Pons (tissue), 1 donor: ENCODE measurements at regions not wholly inside any gene's neighbourhood (a gene's known extent, or its start where the extent isn't known, plus 50 kb on each side); places are given as distances from the start of the nearest gene placed in this dataset.
"Not testable (repeated sequence)": the region's sequence is repeated elsewhere in the genome, so short reads cannot be mapped to it uniquely, and the experiment has no call there.

Source experiments
- DNase-seq: peaks from one replicate; pipeline ENCODE4 v3.0.0-alpha.2; 2016; ENCODE audit warnings: low spot score

DNA sequence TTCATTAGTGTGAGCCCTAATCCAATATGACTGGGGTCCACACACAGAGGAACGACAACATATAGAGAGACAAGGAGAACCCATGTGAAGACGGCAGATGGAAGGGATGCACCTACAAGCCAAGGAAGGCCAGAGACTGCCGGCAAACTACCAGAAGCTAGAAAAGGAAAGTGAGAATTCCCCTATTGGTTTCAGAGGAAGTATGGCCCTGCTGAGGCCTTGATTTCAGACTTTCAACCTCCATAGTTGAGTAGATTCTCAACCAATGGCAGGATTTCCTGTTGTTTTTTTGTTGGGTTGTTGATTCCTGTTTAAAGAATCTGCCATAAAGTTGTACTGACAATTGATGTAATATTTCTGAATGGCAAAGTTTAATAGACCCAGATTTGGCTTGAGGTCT lies 241.5 kb downstream of the SATB2 start:
- DNase-seq = no peak

DNA sequence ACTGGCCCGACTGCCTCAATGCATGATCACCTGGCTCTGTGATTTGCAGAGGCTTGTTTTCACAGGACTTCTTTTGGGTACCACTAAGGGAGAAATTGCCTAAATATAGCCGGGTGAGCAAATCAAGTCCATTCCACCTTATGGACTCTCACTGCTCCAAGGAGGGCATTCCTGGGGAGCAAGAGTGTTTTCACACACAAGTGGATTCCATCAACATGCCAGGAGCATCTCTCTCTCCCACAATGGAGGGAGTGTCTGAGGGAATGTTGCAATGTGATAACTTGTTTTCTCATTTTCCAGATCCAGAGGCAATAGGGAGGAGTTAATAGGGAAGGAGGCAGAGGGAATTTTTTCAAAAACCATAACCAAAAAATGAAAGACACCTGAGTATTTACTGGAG lies 250.7 kb downstream of the SATB2 start:
- no peak for DNase-seq

DNA sequence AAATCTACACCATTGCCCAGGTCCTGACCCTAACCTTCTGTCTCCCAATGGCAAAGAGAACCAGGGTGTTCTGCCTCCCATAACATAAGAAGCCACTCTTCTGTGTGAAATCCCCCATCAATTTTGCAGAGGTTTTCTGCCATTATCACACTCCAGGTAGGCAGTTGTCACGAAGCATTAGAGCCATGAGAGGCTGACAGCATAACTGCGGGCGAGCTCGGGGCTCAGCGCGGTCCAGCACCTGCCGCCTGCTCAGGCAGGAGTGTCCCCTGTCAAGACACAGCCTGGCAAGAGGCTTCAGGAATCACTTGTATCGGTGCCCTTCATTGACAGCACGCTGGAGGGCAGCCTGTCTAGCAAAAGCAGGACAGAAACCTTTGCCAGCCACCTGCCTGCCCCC lies 251.2 kb downstream of the SATB2 start:
- DNase-seq = no peak

DNA sequence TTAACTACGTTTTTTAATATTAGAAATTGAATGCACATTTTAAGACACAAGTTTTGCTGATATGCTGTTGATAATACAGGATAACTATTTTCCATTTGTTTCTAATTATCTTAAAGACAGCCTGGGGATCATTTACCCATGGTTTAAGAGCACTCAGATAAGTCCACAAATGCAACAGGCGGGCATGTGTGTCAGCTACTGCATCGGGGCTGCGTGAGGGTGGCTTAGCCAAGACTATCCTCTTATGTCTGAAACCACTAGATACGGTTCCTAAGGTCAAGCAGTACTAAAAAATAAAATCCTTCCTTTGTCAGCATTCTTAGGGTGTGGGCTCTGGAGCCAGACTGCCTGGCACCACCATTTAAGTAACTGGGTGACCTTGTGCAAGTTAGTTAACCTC lies 254.8 kb downstream of the SATB2 start:
- DNase-seq = no peak

DNA sequence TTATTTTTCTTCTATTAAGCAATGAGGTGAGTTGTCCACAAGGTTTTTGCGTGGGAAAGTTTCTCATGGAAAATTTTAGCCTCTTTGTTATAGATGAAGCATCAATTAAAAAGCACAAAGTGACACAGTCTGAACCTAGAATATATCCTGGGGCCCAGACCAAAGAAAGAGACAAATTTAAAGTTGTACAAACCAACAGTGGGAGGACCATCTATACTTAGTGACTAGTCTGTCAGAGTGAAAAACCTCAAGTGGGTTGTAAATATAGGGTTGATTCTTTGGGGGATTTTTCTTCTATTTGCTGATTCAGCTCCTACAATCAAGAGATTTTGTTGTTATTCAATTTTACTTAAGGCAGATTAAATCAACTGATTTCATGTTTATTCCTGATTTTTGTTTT lies 256.2 kb downstream of the SATB2 start:
- no peak for DNase-seq

DNA sequence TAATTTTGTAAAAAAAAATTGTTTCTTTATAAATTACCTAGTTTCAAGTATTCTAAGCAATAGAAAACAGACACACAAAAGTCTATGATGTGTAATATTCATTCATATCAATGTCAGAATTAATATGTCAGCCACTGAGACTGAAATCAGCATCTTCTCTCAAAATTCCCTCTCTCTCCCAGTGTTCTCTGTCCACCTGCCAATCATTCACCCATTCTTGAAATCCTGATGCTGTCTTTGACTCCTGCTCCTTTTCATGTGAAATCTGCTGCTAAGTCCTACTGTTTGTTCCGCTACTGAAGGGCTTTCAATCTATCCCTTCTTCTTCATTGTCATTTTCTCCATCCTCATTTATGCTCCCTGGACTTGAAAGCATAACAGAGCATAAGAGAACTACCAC lies 257.9 kb downstream of the SATB2 start:
- DNase-seq = no peak

DNA sequence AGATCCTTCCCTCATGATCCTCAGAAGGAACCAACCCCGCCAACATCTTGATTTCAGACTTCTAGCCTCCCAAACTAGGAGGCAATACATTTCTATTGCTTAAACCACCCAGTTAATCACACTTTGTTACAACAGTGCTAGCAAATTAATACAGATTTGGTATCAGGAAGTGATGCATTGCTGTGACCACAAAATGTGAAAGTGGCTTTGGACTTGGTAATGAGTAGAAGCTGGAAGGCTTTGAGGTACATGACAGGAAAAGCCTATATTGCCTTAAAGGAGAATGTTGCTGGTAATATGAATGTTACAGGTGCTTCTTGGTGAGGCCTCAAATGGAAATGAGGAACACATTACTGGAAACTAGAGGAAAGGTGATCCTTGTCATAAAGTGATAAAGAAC lies 260.3 kb downstream of the SATB2 start:
- no peak for DNase-seq

DNA sequence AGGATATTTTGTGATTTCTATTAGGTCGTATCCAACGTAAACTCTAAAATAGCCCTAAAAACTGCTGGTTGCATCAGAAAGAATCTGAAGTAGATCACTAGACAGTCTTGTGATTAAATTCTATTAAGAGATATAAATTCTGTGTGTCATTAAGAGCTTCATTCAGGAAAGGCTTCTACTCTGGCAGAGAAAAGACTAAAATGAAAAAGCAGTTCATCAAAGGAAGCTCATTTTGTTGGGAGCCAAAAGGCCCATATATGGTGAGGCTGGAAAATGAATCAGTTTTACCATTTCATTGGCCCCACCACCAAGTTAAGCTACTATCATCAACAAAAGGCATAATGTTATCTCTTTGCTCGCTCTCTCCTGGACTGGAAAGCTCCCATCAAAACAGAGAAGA lies 261.1 kb downstream of the SATB2 start:
- DNase-seq = no peak

DNA sequence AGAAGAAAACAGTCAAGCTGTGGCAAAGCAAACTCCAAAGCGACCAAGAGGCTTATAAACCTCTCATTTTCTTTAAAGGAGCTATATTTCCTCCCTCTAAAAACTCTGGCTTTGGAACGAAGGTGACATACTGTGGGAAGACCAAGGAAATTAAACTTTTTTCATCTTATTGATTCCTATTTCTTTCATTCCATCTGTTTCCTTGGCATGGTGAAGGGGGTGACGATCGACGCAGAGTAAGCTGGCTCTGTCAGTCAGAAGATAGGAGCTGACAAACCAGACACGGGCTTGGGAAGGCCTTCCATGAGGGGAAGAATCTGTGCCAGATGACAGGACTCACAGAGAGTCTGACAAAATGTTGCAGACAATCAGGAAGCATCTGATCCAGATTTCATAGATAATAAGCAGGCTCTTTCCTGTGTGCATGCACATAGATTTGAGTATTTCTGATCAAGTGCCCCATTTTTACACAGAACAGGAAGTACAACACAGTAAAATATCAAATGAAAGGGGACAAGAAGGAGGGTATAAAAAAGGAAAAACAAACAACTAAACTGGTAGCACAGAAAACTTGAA lies 261.7 kb downstream of the SATB2 start:
- no peak for DNase-seq

DNA sequence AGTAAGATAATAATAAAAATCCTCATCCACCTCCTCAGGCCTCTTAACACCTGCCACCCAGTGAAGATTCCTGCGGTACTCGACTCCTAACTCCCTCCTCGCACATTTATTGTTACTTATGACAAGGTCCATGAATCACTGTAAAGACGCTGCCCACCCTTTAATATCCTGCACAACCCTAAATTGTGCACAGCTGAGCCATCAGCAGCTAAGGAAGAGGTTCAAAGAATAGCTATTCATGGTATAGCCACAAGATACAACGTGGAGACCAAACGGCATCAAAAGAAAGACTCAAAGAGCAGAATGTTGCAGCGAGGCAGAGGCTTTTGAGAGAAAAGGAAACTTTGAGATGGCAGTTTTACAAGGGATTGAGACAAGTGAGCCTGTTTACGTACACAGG lies 266.3 kb downstream of the SATB2 start:
- no peak for DNase-seq

DNA sequence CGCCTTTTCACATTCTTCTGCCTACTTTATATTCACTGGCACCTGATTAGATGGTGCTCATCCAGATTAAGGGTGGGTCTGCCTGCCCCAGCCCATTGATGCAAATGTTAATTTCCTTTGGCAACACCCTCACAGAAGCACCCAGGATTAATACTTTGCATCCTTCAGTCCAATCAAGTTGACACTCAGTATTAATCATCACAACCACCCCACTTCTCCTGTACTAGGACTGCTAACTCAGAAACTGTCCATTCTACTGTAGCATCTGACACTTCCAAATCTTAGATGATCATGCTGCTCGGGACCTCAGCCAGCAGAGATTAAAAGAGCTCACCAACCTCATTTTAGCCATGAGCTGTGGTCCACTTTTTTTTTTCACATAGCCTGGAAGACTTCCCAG lies 268.5 kb downstream of the SATB2 start:
- no peak for DNase-seq

DNA sequence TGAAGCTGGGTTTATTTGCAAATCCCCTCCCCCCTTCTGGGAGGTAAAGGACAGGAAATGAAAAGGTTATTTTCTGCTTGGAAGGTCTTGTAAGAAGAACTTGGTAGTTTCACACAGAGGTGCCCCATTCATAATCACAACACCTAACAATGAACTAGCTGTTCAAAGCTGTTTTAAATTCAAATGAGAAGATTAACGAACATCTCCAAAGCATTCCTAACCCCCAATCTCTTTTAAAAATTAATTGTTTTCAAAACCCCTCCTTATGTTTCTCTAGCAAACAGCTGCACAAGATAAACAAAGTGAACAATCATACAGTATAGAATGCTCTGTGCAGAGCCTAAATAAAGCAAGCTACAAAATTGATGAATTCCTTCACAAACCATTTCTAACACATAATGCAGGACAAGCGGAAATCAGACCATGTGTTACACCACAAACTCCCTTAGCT lies 271.4 kb downstream of the SATB2 start:
- DNase-seq = no peak

DNA sequence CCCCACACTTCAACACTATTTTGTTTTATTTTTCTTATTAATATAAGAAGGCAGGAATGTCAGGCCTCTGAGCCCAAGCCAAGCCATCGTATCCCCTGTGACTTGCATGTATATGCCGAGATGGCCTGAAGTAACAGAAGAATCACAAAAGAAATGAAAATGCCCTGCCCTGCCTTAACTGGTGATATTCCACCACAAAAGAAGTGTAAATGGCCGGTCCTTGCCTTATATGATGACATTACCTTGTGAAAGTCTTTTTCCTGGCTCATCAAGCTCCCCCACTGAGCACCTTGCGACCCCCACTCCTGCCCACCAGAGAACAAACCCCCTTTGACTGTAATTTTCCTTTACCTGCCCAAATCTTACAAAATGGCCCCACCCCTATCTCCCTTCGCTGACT lies 272.6 kb downstream of the SATB2 start:
- not testable (repeated sequence) for DNase-seq

DNA sequence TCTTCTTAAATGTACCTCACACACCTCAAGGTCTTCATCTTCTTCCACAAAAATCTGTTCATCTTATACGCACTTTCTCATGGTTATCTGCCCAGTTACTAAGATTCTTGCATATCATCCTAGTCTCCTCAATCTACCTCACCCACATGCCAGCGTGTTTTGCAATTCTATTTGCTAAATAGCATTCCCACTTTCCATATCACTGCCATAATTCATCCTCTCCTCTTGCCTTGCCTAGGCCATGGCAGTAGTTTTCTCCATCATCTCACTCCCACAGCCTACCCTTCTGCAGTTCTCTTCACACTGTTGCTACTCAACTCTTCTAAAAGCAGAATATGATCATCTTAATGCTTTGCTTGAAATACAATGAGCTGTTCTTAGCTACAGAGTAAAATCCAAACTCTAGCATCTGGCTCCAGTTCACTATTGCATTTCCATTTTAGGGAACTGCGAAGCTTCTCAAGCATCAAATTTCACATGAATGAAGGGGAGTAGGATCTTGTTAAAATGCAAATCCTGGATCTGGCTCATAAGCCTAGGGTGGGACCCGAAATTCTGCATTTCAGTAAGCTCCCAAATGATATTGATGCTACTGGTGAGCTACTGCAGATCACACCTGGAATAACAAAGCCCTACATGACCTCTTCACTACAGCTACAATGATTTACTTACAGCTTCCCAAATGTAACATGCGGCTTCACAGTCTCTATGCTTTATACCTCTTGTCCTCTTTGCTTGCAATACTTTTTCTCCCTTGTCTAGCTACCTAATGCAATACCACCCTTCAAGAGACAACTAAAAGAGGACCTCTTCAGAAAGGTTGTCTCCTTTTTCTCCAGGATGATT lies 293.9 kb downstream of the SATB2 start:
- DNase-seq = no peak

DNA sequence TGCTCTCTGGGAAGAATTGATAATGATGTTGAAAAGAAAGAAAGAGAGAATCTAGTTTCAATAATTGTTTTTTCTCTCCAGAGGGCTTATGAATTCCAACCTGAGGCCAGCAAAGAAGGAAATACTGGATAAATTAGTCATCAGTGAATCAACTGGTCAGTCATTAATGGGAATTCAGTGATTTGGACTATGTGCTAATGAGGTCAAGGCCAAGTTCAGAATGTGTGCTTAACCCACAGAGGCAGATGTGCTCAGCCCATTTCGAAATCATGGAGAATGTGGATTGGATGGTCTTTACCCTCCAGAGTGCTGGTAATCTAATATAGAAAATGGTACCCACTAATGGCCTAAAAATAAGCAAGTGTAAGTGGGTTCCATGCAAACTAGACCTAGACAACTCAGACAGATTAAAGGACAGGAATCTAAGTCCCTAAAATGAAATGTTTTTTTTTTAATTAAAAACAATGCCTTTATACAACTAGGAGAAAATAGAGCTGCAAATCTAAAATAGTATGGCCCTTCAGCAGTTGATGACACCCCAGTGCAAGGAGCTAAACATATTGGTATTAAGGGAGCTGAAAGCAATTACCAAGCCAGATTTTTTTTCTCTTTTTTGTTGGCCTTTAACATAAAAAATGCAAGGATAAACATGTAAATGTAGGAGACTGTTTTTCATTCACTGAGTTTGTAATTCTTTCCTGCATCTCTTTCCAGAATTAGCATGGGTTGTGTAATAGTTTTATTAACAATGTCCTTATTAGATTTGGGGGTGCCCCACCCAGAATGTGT lies 296.9 kb downstream of the SATB2 start:
- no peak for DNase-seq

DNA sequence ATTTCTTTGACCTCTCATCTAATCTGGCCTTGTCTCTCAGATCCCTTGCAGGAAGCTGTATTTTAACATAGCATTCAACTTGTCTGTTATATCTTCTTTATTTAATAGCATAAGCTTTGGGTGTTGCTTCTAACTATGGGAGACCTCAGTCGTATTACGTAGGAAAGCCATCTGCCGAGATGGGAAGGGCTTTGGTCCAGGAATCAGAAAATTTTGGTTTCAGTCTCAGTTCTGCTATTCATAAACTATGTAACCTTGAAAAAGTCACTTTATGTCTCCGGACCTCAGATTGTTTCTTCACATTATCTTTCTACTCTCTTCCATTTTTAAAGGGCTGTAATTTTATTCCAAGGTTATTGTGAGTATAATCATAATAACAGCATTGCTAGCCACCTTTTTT lies 297.7 kb downstream of the SATB2 start:
- no peak for DNase-seq

DNA sequence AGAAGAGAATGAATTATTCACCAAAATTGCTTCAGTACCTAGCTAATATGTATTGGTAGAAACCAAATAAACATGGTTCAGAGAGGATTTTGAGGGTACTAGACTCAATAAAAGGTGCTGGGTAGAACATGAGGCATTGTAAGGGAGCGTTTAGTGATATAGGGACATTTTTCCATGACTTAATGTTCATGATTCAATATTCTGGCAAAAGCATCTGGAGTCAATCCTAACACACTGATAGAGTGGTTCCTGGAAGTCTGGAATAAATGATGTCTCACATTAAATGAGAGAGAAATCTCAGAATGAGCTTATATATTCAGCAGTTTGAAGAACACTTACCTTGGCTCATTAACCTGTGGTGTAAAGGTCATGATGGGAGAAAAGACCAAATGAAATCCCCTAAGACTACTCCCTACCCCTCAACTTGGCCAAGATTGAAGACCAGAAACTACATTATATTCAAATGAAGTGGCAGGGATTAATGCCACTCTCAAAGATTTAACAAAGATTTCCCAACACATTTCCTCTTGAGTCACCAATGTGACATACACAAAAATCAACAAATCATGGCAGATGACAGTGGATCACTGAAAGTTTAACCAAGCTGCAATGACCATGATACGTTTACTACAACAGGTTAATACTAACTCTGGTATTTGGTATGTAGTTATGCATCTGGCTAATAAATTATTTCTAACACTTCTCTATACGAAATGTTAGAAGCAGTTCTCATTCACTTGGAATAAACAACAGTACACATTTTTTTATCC lies 309.5 kb downstream of the SATB2 start:
- no peak for DNase-seq

DNA sequence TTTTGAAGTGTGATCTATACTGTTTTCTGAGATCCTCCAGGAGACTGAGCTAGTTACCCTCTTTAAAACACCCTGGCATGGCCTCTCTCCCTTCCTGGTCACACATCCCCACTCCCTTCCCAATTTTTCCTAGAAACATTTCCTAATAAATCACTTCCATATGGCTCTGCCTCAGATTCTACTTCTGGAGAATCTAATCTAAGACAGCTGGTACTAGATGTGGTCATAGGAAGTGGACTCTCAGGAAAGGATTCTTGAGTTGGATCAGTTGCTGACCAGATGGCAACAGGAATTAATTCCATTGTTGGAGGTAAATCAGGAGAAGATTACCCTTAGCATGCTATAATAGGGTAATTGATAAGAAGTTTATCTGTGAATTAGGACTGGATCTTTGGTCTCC lies 310.5 kb downstream of the SATB2 start:
- DNase-seq = no peak

DNA sequence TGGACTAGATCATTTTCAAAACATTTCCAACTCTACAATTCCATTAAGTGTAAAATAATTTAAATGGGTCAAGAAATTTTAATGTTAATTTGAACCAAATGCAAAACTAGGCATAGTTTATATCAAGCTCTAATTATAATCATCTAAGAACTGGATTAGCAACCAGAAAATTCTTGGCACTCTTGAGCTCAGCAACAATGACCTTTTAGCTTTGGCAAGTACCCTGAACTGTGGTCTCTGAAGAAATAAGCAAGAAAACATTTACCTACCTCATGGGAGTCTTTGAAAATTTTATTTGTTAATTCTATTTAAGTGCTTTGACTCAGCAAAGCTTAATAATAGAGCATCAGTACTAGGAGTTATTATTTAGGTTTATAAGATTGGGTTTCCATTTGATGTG lies 313.2 kb downstream of the SATB2 start:
- DNase-seq = no peak

DNA sequence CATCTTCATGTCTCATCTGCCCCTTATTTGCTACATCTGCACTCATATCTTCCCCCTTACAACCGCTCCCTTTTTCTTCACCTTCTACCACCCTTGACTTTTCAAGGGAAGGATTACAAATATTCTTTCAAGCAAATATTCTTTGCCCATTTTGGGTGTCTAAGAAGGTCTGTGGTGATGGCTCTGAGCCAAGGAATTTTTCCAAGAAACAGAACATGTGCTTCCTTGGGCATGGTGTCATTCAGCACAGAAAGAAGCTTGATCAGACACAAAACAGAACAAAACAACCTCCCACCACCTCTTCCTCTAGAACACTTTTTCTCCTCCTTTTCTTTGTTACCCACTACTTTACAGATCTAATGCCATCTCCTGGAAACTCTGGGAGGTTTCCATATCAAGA lies 313.7 kb downstream of the SATB2 start:
- DNase-seq = no peak

DNA sequence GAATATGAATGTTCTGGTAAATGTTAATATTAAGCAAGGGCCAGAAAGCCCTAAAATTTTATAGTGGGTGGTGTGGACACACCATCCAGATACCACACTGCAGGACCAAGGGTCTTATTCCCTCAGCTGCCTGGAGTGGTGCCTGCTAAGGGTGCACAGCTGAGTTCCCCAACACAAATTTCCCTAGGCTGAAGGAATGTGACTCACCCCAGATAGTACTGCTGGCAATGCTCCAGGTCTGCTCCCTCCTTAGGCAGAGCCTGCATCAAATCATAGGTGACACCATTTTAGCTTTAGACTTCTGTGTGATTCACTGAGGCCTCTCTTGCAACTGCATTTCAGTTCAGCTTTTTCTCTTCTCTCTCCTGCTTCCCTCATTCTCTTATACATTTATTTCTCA lies 321.1 kb downstream of the SATB2 start:
- no peak for DNase-seq

DNA sequence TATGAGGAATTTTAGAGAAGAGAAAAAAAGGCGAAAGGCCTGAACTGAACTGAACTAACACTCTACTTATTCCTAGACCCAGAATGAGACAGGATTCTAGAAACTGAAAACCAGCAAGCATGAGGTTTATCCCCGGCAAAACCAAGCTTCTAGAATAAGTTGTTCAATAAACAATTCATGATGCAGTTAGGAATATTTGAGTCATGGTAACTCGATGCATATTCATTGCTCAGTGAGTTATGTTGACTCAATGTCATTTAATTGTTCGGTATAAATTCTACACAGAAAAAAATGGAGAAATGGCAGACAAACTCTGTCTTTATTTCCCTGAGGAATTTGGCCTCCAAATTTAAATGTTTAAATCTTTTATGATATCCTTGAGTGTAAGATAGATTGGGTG lies 321.5 kb downstream of the SATB2 start:
- DNase-seq = no peak
